Thyroid gland (tissue), 4 donors: ENCODE measurements at regions not wholly inside any gene's neighbourhood (a gene's known extent, or its start where the extent isn't known, plus 50 kb on each side); places are given as distances from the start of the nearest gene placed in this dataset.

Source experiments
- DNase-seq, 2 donors: peaks; one replicate each; pipeline ENCODE4 v3.0.0-alpha.2; 2019
- H3K27ac ChIP-seq, 3 donors: fragments of 200-600 bp; sonication (generic); 1 replicate in 2 of 3; 2 replicates in 1 of 3; pipeline ENCODE4 v1.5.1; 2016 to 2019; ENCODE audit warnings: mild to moderate bottlenecking in 1 of 3, moderate library complexity in 1 of 3
- H3K27me3 ChIP-seq: fragments of 200-600 bp; sonication (generic); one replicate; pipeline ENCODE4 v1.5.1; 2019
- H3K36me3 ChIP-seq, 2 donors: fragments of 200-600 bp; sonication (generic); one replicate each; pipeline ENCODE4 v1.5.1; 2016 to 2019
- H3K4me1 ChIP-seq, 2 donors: fragments of 200-600 bp; sonication (generic); one replicate each; pipeline ENCODE4 v1.5.1; 2017 to 2019
- H3K4me3 ChIP-seq, 3 donors: fragments of 200-600 bp; sonication (generic); replicated peaks in 1 of 3; 1 replicate in 2 of 3; 2 replicates in 1 of 3; pipeline ENCODE4 v1.5.1; 2016; ENCODE audit warnings: mild to moderate bottlenecking in 1 of 3
- H3K9me3 ChIP-seq: fragments of 200-600 bp; sonication (generic); one replicate; pipeline ENCODE4 v1.5.1; 2017
- POLR2A ChIP-seq, 2 donors: fragments of 450-650 bp; IDR thresholded peaks; one replicate each; pipeline ENCODE4 v1.6.1; 2017; ENCODE audit warnings: antibody characterized with exemption in 2 of 2, mild to moderate bottlenecking in 2 of 2, moderate library complexity in 1 of 2
- WGBS, 2 donors: methylation state at CpG; one replicate each; pipeline ENCODE4 v1.1.5; 2017; 5-methylcytosine and 5-hydroxymethylcytosine counted together
- intact Hi-C: fragments of 100-400 bp; cut with DNase I; formaldehyde crosslinking; loops from one replicate; pipeline ENCODE4 v1.15.1; 2023
- TF ChIP-seq, protein P1 (sequence below), 6 experiments: fragments of 200-600 bp in 3 of 6; fragments of 450-650 bp in 3 of 6; sonication (generic) in 3 of 6; IDR thresholded peaks; one replicate each; pipeline ENCODE4 v1.5.1; 2016 to 2019; ENCODE audit warnings: antibody characterized with exemption in 6 of 6, mild to moderate bottlenecking in 2 of 6, inconsistent platforms in 1 of 6, moderate library complexity in 1 of 6

DNA sequence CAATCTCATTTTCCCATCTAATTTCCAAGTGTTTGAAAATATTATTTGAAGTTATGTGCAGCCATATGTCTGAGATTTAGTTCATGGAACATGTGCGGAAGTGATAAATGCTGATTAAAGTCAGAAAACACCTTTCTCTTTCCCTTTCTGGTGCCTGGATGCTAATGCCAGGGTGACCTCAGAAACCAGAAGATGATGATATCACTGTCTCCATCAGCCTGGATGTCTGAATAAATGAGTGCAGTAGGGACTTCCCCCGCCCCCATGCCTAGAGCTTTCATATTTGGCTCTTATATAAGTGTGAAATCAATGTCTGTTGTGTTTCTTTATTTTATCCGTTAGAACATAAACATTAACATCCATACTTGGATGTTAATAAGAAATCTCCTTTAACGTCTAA, 261.9 kb upstream of the LRIG3 start:
- intact Hi-C loops: no loop called here
- 78 to 88% methylated on average over 4 of the region's 4 CpGs for whole genome bisulfite sequencing, 2 donors

DNA sequence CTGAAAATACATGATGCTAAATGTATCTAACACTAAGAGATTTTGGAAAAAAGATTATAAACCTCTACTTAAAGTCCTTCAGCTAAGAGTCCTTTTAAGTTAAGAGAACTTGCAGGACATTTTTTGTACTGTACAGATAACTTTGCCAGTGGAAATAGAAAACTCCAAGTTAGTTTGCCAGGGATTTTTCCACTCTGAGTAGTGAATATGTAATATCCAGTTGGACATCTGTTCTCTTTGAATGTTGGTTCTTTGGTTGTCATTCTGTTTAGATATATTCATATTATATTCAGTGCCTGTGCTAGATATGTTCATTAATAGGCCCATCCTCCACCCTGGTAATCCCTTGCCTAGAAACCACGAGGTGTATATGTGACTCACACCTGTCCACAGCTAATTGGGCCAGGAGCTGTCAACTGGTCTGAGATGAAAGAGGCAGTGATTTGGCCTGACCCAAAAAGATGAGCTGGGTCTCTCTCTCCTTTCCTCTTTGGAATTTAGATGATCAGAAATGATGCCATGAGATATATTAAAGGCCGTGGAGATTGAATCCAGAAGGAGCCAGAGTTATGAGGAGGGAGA, 261.0 kb upstream of the LRIG3 start:
- Histone ChIP-seq H3K9me3 (no peaks in the 10 kb centered on the region), H3K27me3 (no peaks in the 10 kb centered on the region), H3K27ac (no peak overlapping the region), H3K4me1 (peaks cover 0 to 4% of the 10 kb centered on the region in 2 donors), H3K36me3 (no peaks in the 10 kb centered on the region), H3K4me3 (no peak overlapping the region)
- TF ChIP-seq, protein P1, sequence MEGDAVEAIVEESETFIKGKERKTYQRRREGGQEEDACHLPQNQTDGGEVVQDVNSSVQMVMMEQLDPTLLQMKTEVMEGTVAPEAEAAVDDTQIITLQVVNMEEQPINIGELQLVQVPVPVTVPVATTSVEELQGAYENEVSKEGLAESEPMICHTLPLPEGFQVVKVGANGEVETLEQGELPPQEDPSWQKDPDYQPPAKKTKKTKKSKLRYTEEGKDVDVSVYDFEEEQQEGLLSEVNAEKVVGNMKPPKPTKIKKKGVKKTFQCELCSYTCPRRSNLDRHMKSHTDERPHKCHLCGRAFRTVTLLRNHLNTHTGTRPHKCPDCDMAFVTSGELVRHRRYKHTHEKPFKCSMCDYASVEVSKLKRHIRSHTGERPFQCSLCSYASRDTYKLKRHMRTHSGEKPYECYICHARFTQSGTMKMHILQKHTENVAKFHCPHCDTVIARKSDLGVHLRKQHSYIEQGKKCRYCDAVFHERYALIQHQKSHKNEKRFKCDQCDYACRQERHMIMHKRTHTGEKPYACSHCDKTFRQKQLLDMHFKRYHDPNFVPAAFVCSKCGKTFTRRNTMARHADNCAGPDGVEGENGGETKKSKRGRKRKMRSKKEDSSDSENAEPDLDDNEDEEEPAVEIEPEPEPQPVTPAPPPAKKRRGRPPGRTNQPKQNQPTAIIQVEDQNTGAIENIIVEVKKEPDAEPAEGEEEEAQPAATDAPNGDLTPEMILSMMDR (IDR thresholded peaks at IDR 0.05): no peak
- TF ChIP-seq POLR2A (IDR thresholded peaks at IDR 0.05): no peak
- no peak for DNase-seq
- WGBS, 2 donors: 94 to 95% methylated on average over 2 of the region's 2 CpGs
- intact Hi-C loops: no loop called here

More for the DNA sequence above, 261.9 kb upstream of the LRIG3 start:
- TF ChIP-seq POLR2A (IDR thresholded peaks at IDR 0.05): no peak
- TF ChIP-seq, protein P1 (IDR thresholded peaks at IDR 0.05): no peak
- H3K9me3 ChIP-seq: no peaks in the 10 kb centered on the region
- no peak overlapping the region for H3K27ac ChIP-seq
- no peak for DNase-seq
- peaks cover 0 to 4% of the 10 kb centered on the region in 2 donors for H3K4me1 ChIP-seq
- no peaks in the 10 kb centered on the region for H3K36me3 ChIP-seq
- H3K4me3 ChIP-seq: no peak overlapping the region
- no peaks in the 10 kb centered on the region for H3K27me3 ChIP-seq

DNA sequence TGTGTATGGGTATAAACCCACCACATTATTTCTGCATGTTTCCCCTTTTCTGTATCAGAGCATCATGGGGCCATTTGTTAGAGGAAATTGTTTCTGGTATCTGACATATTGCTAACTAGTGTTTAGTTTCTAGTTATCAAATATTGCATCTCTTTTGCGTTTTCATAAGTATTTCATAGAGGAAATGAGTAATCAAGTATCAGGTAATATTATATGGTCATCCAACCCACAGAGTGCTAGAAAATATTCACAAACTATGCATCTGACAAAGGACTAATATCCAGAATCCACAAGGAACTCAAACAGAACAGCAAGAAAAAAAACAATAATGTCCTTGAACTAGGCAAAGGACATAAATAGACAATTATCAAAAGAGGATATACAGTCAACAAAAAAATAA, 258.9 kb upstream of the LRIG3 start:
- Histone ChIP-seq H3K27ac (no peak overlapping the region), H3K36me3 (no peaks in the 10 kb centered on the region), H3K9me3 (no peaks in the 10 kb centered on the region), H3K27me3 (no peaks in the 10 kb centered on the region), H3K4me1 (peaks cover 0 to 4% of the 10 kb centered on the region in 2 donors), H3K4me3 (no peak overlapping the region)
- intact Hi-C loops: no loop called here
- WGBS, 2 donors: 81 to 90% methylated on average over 1 of the region's 1 CpG
- TF ChIP-seq, protein P1 (IDR thresholded peaks at IDR 0.05): no peak
- no peak for TF ChIP-seq POLR2A (IDR thresholded peaks at IDR 0.05)
- no peak for DNase-seq

DNA sequence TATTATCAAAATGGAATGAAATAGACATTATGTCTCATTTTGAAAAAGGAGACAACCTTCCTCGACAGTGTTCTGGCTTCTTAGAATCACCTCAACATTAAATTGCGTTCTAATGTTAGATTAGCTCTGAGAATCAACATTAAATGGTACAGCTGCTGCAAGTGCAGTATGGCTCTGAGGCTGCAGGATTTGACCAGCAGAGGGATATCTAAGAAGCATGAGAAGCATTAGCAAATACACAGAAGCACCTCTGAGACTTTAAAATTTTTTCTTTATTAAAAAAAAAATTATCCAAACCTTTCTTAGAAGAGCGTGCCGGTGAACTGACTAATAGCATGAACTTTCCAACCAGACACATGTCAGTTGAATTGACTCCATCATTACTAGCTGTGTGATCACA, 253.4 kb upstream of the LRIG3 start:
- no peaks in the 10 kb centered on the region for H3K27me3 ChIP-seq
- H3K27ac ChIP-seq: no peak overlapping the region
- intact Hi-C loops: no loop called here
- no peak overlapping the region for H3K4me3 ChIP-seq
- TF ChIP-seq, protein P1 (IDR thresholded peaks at IDR 0.05): no peak
- TF ChIP-seq POLR2A (IDR thresholded peaks at IDR 0.05): no peak
- no peaks in the 10 kb centered on the region for H3K4me1 ChIP-seq
- DNase-seq: no peak
- H3K9me3 ChIP-seq: no peaks in the 10 kb centered on the region
- 87 to 88% methylated on average over 4 of the region's 4 CpGs for WGBS, 2 donors
- H3K36me3 ChIP-seq: no peaks in the 10 kb centered on the region

DNA sequence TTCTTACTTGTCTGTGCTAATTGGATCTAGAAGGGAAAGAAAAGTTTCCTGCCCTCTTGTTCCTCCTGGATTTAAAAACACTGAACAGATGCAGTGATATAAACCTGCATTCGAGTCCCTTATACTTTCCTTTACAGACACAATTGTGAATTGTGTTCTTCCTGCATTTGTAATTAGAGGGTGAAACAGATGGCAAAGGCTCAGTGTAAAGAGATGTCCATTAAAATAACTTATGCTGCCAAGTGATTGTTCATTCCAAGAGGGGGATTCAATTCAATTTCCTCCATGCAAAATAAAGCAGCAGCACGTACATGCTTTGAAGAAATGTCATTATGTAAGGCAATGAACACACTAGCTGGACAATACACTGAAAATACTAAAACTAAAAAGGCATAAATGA, 248.3 kb upstream of the LRIG3 start:
- Histone ChIP-seq H3K4me3 (no peak overlapping the region), H3K27ac (no peak overlapping the region), H3K36me3 (no peaks in the 10 kb centered on the region), H3K4me1 (no peaks in the 10 kb centered on the region), H3K27me3 (no peaks in the 10 kb centered on the region), H3K9me3 (no peaks in the 10 kb centered on the region)
- intact Hi-C loops: no loop called here
- WGBS, 2 donors: 69 to 73% methylated on average over 2 of the region's 2 CpGs
- TF ChIP-seq, protein P1 (IDR thresholded peaks at IDR 0.05): no peak
- no peak for TF ChIP-seq POLR2A (IDR thresholded peaks at IDR 0.05)
- no peak for DNase-seq
